Endothelial cell of umbilical vein (primary cell): ENCODE measurements at regions not wholly inside any gene's neighbourhood (a gene's known extent, or its start where the extent isn't known, plus 50 kb on each side); places are given as distances from the start of the nearest gene placed in this dataset.

Experiments
- BruUV-seq: library from RNA; stranded (reverse); fragments of 400-500 nt; replicated peaks from 2 replicates; lab custom pipeline; 2021; lab: Mats Ljungman, UMichigan
- CTCF ChIA-PET: fragments of 300-600, 350-600 bp; sonication (Branson Sonifier 250); formaldehyde crosslinking; loops from one replicate; lab custom pipeline; 2021; ENCODE audit warnings: antibody characterized with exemption, inconsistent platforms; lab: Charles Lee
- POLR2A ChIA-PET: fragments of 300-600, 350-600 bp; sonication (Branson Sonifier 250); formaldehyde crosslinking; loops from one replicate; lab custom pipeline; 2021; ENCODE audit warnings: antibody characterized with exemption, inconsistent platforms; lab: Charles Lee
- DNase-seq: peaks from one replicate; pipeline ENCODE4 v3.0.0-alpha.2; 2011; ENCODE audit warnings: low read depth, low spot score
- FAIRE-seq: peaks from 2 replicates; lab custom pipeline; 2011; peaks lifted over from hg19 to GRCh38; lab: Jason Lieb, UNC
- H2AFZ ChIP-seq: 2 replicates; pipeline ENCODE4 v1.6.0; 2012; ENCODE audit warnings: low read depth, low read length, control low read depth, inconsistent platforms
- H3K27ac ChIP-seq: 2 replicates; pipeline ENCODE4 v1.5.1; 2011; ENCODE audit warnings: low read depth, mild to moderate bottlenecking, control low read depth, low read length, moderate library complexity; ENCODE audit not compliant: insufficient read depth
- H3K27me3 ChIP-seq, 2 experiments: 2 replicates each; pipeline versions ENCODE4 v1.6.0 to v1.6.1; 2011; ENCODE audit warnings: low read length in 2 of 2, mixed read lengths in 1 of 2; ENCODE audit not compliant: control insufficient read depth in 2 of 2, insufficient read depth in 2 of 2
- H3K36me3 ChIP-seq, 2 experiments: 2 replicates in 1 of 2; 3 replicates in 1 of 2; pipeline ENCODE4 v1.5.1; 2011; ENCODE audit warnings: low read length in 2 of 2, mild to moderate bottlenecking in 1 of 2, moderate library complexity in 1 of 2; ENCODE audit not compliant: control insufficient read depth in 2 of 2, insufficient read depth in 2 of 2; ENCODE audit errors: extremely low read depth in 1 of 2
- H3K4me1 ChIP-seq: 3 replicates; pipeline ENCODE4 v1.5.1; 2011; ENCODE audit warnings: mild to moderate bottlenecking, low read length; ENCODE audit not compliant: control insufficient read depth, insufficient read depth; ENCODE audit errors: extremely low read depth
- H3K4me2 ChIP-seq: 2 replicates; pipeline ENCODE4 v1.6.1; 2011; ENCODE audit warnings: low read length, control low read depth, mixed read lengths; ENCODE audit not compliant: insufficient read depth
- H3K4me3 ChIP-seq, 3 experiments: fragments of 200-600 bp in 1 of 3; sonication (generic), shearing (Covaris generic) in 1 of 3; replicated peaks in 1 of 3; 2 replicates each; pipeline ENCODE4 v1.5.1; 2011 to 2016; ENCODE audit warnings: control low read depth in 3 of 3, low read length in 3 of 3, mild to moderate bottlenecking in 2 of 3, inconsistent platforms in 1 of 3, low read depth in 1 of 3, moderate library complexity in 1 of 3; ENCODE audit not compliant: insufficient read depth in 1 of 3
- H3K79me2 ChIP-seq: 2 replicates; pipeline ENCODE4 v1.6.0; 2012; ENCODE audit warnings: low read length, inconsistent platforms; ENCODE audit not compliant: control insufficient read depth, insufficient read depth
- H3K9ac ChIP-seq: replicated peaks from 2 replicates; pipeline ENCODE3; 2011; ENCODE audit warnings: low read length, control low read depth; ENCODE audit not compliant: insufficient read depth; ENCODE audit errors: extremely low read depth
- H3K9me1 ChIP-seq: replicated peaks from 3 replicates; pipeline ENCODE4 v1.6.0; 2011; ENCODE audit warnings: mild to moderate bottlenecking, low read length; ENCODE audit not compliant: control insufficient read depth, insufficient read depth; ENCODE audit errors: extremely low read depth
- H3K9me3 ChIP-seq: replicated peaks from 2 replicates; pipeline ENCODE4 v1.5.1; 2012; ENCODE audit warnings: low read length, inconsistent platforms; ENCODE audit not compliant: control insufficient read depth, insufficient read depth
- H4K20me1 ChIP-seq: replicated peaks from 2 replicates; pipeline ENCODE3; 2011; ENCODE audit warnings: mild to moderate bottlenecking, low read length; ENCODE audit not compliant: control insufficient read depth, insufficient read depth; ENCODE audit errors: extremely low read depth
- CTCF ChIP-seq, 2 donors: IDR thresholded peaks; 1 replicate in 1 of 2; 2 replicates in 1 of 2; pipeline ENCODE4 v1.5.1; 2011; ENCODE audit warnings: low read length in 2 of 2, mild to moderate bottlenecking in 2 of 2, moderate library complexity in 2 of 2, control low read depth in 1 of 2, inconsistent platforms in 1 of 2, low read depth in 1 of 2; ENCODE audit not compliant: insufficient read depth in 1 of 2; ENCODE audit errors: extremely low read depth in 1 of 2
- FOS ChIP-seq: IDR thresholded peaks from 2 replicates; pipeline ENCODE4 v1.6.1; 2011; ENCODE audit warnings: mild to moderate bottlenecking, low read length, moderate library complexity, borderline replicate concordance; ENCODE audit not compliant: insufficient read depth
- GATA2 ChIP-seq: IDR thresholded peaks from 2 replicates; pipeline ENCODE4 v1.7.0; 2011; ENCODE audit warnings: low read depth, mild to moderate bottlenecking, moderate library complexity, mixed read lengths, low read length; ENCODE audit not compliant: insufficient read length, insufficient read depth
- JUN ChIP-seq: IDR thresholded peaks from 2 replicates; pipeline ENCODE4 v1.6.1; 2011; ENCODE audit warnings: borderline replicate concordance, low read depth; ENCODE audit not compliant: insufficient read length, insufficient read depth
- POLR2A ChIP-seq: IDR thresholded peaks from 2 replicates; pipeline ENCODE4 v1.6.1; 2012; ENCODE audit warnings: low read depth, mild to moderate bottlenecking, control low read depth, low read length
- dilution Hi-C: fragments of 300-500 bp; cut with MboI; formaldehyde crosslinking; loops from one replicate; pipeline ENCODE4 v1.15.0; 2019; ENCODE audit warnings: low sequenced_read_pairs; ENCODE audit not compliant: extremely low pct_ligation_motif_present
- intact Hi-C: fragments of 100-400 bp; cut with micrococcal nuclease; formaldehyde crosslinking; loops from one replicate; pipeline ENCODE4 v1.10.0; 2022

DNA sequence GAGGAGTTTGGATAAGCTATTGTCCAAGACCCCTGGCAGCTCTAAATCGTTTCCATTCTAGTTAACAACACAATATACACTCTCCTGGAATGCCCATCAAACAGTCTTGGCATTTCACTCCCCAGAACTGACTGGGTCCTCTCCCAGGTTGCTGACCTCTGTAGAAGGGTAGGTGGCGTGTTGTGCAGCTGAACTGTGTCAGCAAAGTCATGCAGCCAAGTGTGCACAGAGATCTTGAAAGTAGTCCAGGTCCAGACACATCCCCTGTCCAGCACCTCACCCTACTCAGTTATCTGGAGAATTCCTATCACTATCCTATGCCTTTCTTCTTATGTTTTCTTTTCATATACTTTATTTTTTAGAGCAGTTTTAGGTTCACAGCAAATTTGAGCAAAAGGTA is 312.7 kb downstream of the GABRB3 start:
- DNase-seq (no peak), FAIRE-seq (no peak)
- no TSS peak for BruUV-seq
- ChIA-PET CTCF (no interaction called here), POLR2A (no interaction called here)
- H3K9me3 ChIP-seq: peaks cover 10% of the 10 kb centered on the region
- H3K79me2 ChIP-seq: no peaks in the 10 kb centered on the region
- intact Hi-C loops: no loop called here
- no peaks in the 10 kb centered on the region for H3K36me3 ChIP-seq
- H3K4me3 ChIP-seq: no peak overlapping the region
- no peaks in the 10 kb centered on the region for H3K4me1 ChIP-seq
- H4K20me1 ChIP-seq: no peaks in the 10 kb centered on the region
- no peaks in the 10 kb centered on the region for H3K27me3 ChIP-seq
- no peak overlapping the region for H3K9ac ChIP-seq
- H3K4me2 ChIP-seq: no peak overlapping the region
- H2AFZ ChIP-seq: no peak overlapping the region
- H3K27ac ChIP-seq: no peak overlapping the region
- TF ChIP-seq GATA2 (no peak), FOS (no peak), JUN (no peak), CTCF (IDR thresholded peaks at IDR 0.05; ENCODE audit: extremely low read depth in 1 of 2, insufficient read depth in 1 of 2, low read depth in 1 of 2, low read length in 2 of 2) (no peak)
- dilution Hi-C loops: no loop called here
- no peaks in the 10 kb centered on the region for H3K9me1 ChIP-seq

GRCh38 chr15:26455828-26456227 is 317.0 kb downstream of the GABRB3 start:
- Histone ChIP-seq H4K20me1 (no peaks in the 10 kb centered on the region), H3K36me3 (no peaks in the 10 kb centered on the region), H2AFZ (no peak overlapping the region), H3K9me1 (no peaks in the 10 kb centered on the region), H3K9ac (no peak overlapping the region), H3K9me3 (peaks cover 4% of the 10 kb centered on the region), H3K27me3 (no peaks in the 10 kb centered on the region), H3K27ac (no peak overlapping the region), H3K4me3 (no peak overlapping the region), H3K4me2 (no peak overlapping the region), H3K4me1 (no peaks in the 10 kb centered on the region), H3K79me2 (no peaks in the 10 kb centered on the region)
- DNase-seq (no peak), FAIRE-seq (no peak)
- ChIA-PET POLR2A (no interaction called here), CTCF (no interaction called here)
- intact Hi-C loops (no loop called here), dilution Hi-C loops (no loop called here)
- no TSS peak for BruUV-seq
- TF ChIP-seq POLR2A (no peak), FOS (no peak), JUN (no peak), CTCF (IDR thresholded peaks at IDR 0.05; ENCODE audit: extremely low read depth in 1 of 2, insufficient read depth in 1 of 2, low read depth in 1 of 2, low read length in 2 of 2) (no peak)
